ENCODE measurements at regions not wholly inside any gene's neighbourhood (a gene's known extent, or its start where the extent isn't known, plus 50 kb on each side); places are given as distances from the start of the nearest gene placed in this dataset.

DNA sequence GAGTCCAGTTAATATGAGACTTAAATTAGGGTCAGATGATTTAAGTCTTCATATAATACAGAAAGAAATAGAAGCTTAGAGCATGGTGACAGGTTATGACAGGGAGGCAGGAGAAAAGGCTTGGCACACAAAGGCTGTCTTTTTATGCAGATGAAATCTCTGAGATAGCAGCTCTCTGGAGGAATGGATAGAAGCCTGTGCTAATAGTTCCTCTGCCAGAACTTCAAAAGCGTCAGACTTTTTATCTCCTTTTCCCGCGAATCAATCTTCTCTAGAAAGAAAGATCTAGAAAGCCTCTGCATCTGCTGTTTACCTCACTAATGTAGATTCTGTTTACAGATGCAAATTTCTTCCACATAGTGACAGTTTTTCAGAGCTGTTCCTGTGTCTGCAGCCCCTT lies 1106.2 kb downstream of the XPNPEP1 start:
- no peak for DNase-seq

- no peak for DNase-seq
Measured at GRCh38 chr10:108812906-108813305, 1110.4 kb downstream of the XPNPEP1 start.

DNA sequence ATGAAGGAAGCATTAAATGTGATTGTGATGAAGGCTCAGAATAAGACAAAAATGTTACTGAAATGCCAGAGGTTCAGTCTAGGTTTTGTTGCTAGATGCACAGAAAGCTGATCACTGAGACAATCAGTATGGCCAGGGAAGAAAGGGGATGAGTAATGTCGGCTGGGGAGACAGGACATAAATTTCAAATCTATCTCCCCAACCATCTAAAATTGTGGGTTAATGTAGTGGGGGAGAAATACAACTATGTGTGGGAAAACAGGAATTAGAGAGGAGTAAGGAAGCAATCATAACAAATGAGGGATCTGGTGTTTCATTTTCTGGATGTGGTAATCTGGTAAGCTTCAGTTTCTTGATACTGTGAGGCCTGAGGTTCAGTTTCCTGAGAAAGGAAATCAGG lies 1111.0 kb downstream of the XPNPEP1 start:
- DNase-seq: no peak

DNA sequence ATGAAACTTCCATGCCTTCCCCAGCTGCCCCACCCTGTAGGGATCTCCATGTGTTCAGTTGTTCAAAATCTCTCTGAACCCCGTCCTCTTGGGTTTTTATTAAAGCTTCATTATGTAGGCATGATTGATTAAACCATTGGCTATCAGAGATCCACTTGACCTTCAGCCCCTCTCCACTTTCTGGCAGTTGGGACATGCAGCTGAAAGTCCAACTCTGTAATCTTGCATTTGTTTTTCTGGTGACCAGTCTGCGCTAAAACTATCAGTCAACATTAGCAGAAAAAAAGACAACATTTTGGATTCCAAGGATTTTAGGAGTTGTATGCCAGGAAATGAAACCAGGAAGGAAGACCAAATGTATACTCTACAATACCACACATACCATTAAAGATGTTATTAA lies 1115.1 kb downstream of the XPNPEP1 start:
- no peak for DNase-seq

DNA sequence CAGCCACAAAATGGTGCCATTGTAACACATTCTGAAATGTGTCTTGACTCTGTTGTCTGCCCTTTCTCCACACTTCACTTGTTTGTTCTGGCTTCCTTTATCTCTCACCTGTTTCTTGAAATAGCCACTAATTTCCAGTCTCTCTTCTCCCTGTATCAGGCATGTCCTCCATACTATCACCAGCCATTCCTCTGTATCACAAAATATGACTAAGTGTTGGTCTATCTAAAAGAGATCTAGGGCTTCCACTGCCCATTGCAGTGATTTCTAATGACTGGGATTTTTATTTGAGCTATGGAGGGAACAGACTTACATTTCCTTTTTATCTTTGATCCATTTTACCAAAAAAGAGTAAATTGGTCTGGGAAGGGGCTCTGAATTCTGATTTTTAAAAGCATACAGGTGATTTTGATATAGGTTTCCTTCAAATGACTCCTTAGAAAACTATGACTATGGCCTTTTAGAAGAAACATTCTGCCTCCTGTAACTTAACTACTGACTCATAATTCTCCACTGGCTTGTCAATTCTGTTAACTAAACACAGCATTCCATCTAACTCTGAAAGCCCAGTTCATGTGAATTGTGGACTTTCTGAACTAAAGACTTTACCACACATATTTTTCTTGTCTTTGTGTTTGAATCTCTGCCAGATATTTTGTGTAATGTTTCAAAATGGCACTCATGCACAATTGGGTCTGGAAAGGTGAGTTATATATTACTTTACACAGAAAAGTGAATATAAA lies 1121.4 kb downstream of the XPNPEP1 start:
- no peak for DNase-seq

- DNase-seq: no peak
Measured at GRCh38 chr10:108801220-108801619, 1122.1 kb downstream of the XPNPEP1 start.

- no peak for DNase-seq
Measured at GRCh38 chr10:108797573-108797972, 1125.7 kb downstream of the XPNPEP1 start.

DNA sequence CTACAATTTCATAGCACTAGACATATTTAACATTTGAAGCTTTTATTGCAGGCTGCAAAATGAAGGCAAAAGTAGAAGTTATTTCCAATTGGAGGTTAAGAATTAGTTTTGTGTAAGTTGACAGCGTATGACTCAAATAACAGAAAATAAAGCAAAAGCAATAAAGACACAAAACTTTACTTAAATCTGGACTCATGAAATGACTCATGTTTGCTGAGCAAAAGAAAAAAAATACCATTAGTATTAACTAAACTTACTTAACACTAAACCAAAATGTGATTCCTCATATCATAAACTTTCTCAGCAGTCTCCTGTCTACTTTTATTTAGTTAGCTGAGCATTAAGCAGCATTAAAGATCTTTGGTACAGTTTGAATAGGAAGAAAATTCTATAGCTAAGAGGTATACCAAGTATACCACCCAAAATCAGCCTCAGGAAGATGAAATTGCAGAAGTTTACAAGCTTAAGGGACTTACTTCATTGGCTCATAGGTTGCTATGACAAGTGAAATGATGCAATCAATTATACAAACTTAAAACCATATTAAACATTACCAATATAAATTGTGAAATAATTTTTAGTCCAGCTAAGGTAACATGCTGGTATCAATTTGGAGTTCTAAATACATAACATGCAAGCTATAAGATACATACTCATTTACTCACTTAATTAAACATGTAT lies 1131.4 kb downstream of the XPNPEP1 start:
- DNase-seq: no peak

- DNase-seq: no peak
Measured at GRCh38 chr10:108791030-108791429, 1132.3 kb downstream of the XPNPEP1 start.

DNA sequence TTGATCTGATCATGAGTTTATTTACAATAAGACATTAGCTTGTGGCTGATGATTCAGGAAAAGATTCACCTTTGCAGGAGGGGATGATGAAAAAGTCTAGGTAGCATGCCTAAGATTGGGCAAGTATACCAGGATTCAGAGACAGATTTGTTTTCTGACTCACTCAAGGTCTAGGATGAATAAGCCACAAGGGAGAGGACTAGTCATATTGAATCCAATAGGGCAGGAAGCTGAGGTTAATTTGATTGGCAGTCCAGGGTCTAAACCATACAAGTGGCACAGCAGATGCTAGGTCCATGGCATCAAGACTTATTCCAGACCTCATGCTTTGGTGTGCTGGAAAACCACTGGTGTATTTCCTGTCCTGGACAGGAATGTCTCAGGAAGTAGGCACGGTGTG lies 1133.4 kb downstream of the XPNPEP1 start:
- no peak for DNase-seq

GRCh38 chr10:108789336-108789735 lies 1134.0 kb downstream of the XPNPEP1 start:
- no peak for DNase-seq

DNA sequence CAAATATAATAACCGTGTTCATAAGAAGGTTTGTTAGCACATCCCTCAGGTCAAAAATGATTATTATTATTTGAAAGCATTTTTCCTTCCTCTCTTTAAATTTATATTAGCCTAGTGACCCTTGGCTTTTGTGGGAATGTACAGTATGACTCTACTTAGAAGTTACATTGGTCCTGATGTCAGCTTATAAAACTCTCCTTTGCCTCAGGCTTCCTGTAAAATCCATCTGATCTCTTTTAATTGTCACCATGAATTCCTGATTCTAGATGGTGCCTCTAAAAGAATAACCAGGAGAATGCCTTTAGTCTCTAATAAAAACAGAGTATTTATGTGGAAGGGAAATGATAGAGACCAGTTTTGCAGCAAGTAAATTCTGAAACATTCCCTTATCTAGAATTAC lies 1134.4 kb downstream of the XPNPEP1 start:
- no peak for DNase-seq

DNA sequence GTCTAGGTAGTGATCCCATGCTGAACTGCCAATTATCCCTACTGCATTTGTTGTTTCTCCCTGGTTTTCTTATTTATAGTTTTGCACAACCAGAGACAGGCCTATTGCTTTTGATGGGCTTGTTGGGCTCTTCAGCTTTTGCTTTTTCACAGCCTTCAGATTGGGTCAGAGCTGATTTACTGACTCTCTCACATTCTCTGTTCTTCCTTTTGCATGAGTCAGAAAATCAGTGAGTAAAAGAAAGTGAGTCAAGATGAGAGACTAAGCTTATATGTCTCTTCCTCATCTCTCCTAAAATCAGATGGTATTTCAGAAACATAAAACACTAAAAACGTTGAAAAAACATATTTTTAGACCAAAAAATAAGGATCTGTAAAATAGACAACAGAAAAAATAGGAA lies 1135.4 kb downstream of the XPNPEP1 start:
- DNase-seq: no peak

DNA sequence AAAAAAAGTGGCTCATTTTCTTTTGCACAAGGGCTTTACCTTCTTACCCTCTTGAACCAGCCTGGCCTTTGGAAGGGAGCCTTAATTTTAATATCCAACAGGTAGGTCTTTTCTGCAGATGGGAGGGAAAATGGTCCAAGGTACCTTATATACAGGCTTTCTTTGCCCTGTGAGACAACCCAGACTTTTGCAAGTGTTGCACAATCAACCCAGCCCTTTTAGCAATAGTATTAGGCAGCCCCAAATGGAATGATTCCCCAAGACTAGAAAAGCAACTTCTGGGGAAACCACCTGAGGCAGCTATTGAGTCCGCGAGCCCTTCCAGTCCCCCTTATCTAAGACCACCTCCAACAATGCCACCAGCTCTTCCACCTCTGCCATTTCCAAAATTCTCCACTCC lies 1138.3 kb downstream of the XPNPEP1 start:
- no peak for DNase-seq

GRCh38 chr10:108784534-108784933 lies 1138.8 kb downstream of the XPNPEP1 start:
- DNase-seq: no peak

DNA sequence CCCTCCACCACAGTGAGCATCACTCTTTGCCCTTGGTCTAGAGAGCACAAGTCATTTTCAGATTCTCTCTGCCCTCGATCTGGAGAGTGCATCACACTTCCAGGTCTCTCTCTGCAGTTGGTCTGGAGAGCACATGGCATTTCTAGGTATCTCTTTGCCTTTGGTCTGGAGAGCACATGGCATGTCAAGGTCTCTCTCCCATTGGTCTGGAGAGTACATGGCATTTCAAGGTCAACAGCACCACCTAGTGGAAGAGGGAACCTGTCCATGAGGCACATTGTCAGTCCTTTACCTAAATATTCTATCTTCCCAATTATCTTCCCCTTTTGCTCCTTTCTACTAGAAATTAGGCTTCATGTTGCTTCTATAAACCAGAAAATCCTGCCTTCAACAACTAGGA lies 1139.4 kb downstream of the XPNPEP1 start:
- no peak for DNase-seq

- DNase-seq: no peak
Measured at GRCh38 chr10:108782411-108782810, 1140.9 kb downstream of the XPNPEP1 start.

DNA sequence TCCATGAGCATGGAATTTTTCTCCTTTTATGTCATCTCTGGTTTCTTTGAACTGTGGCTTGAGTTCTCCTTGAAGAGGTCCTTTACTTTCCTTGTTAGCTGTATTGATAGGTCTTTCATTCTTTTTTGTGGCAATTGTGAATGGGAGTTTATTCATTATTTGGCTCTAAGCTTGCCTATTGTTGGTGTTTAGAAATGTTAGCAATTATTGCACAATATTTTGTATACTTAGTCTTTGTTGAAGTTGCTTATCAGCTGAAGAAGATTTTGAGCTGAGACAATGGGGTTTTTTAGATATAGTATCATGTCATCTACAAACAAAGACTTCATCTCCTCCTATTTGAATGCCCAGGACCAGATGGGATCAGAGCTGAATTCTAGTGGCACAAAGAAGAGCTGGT lies 1143.8 kb downstream of the XPNPEP1 start:
- DNase-seq: no peak

DNA sequence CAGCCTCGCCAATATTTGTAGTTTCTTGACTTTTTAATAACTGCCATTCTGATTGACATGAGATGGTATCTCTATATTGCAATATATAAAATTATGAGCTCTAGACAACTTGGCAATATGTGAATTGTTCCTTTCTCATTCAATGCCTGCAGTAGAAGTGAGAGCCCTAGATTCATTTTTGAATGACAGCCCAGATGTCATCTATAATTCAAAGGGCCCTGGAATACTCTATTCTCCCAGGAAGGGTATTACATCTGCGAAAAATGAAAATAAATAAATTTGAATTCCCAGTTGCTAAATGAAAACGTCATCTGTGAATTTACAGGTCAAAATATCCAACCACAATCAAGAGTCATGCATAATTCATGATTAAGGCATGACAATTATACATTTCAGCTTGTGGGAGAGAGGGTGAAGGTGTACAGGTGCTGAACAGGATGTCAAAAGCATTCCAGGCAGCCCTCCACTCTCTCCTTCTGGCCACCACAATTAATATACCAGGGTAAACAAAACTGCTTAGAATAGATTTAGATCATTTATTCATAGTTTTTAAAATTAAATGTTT lies 1147.3 kb downstream of the XPNPEP1 start:
- DNase-seq: no peak

GRCh38 chr10:108771106-108771505 lies 1152.2 kb downstream of the XPNPEP1 start:
- no peak for DNase-seq

- no peak for DNase-seq
Measured at GRCh38 chr10:108765794-108766193, 1157.5 kb downstream of the XPNPEP1 start.

- DNase-seq: no peak
Measured at GRCh38 chr10:108757946-108758345, 1165.4 kb downstream of the XPNPEP1 start.

- no peak for DNase-seq
Measured at GRCh38 chr10:108755646-108756045, 1167.7 kb downstream of the XPNPEP1 start.

DNA sequence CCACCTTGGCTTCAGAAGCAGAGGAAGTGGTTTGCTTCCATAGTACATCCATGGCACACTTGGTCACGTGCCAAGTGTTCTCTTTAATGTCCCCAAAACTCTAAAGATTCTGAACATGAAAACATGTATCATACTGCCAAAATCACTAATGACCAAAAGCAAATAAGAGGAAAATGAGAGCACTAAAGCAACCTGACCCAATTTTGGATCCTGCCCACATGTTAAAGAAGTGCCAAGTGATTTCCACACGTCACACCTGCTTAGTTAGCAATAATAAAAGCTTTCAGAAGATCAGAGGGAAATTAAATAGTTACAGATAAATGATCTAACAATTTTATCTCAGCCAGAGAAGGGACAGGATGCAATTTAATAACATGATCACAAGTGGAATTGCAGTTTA lies 1170.0 kb downstream of the XPNPEP1 start:
- DNase-seq: no peak

Data from SW 1271 (cell line).